Nephron (organoid): ENCODE measurements at regions not wholly inside any gene's neighbourhood (a gene's known extent, or its start where the extent isn't known, plus 50 kb on each side); places are given as distances from the start of the nearest gene placed in this dataset.

Experiments used
- H3K27ac Mint-ChIP-seq, 3 experiments: 2 replicates each; pipeline ENCODE4 v1.8.0; 2020; ENCODE audit warnings: mixed read lengths in 3 of 3, mild to moderate bottlenecking in 2 of 3, moderate library complexity in 1 of 3
- H3K27me3 Mint-ChIP-seq: 2 replicates; pipeline ENCODE4 v1.8.0; 2021; ENCODE audit warnings: low read depth, mild to moderate bottlenecking, moderate library complexity, mixed read lengths
- H3K36me3 Mint-ChIP-seq: 2 replicates; pipeline ENCODE4 v1.8.0; 2020; ENCODE audit warnings: low read depth, mixed read lengths
- H3K4me1 Mint-ChIP-seq: 2 replicates; pipeline ENCODE4 v1.8.0; 2020; ENCODE audit warnings: mixed read lengths
- H3K4me3 Mint-ChIP-seq, 3 experiments: 2 replicates each; pipeline ENCODE4 v1.8.0; 2020; ENCODE audit warnings: mild to moderate bottlenecking in 3 of 3, mixed read lengths in 3 of 3, moderate library complexity in 2 of 3
- H3K9me3 Mint-ChIP-seq: 2 replicates; pipeline ENCODE4 v1.8.0; 2020; ENCODE audit warnings: mixed read lengths
- TF ChIP-seq, protein P1 (sequence below), 3 experiments: fragments of 200-600 bp; sonication (generic); IDR thresholded peaks; one replicate each; pipeline ENCODE4 v1.5.0; 2021; ENCODE audit warnings: antibody characterized with exemption in 3 of 3; ENCODE audit not compliant: unreplicated experiment in 3 of 3

DNA sequence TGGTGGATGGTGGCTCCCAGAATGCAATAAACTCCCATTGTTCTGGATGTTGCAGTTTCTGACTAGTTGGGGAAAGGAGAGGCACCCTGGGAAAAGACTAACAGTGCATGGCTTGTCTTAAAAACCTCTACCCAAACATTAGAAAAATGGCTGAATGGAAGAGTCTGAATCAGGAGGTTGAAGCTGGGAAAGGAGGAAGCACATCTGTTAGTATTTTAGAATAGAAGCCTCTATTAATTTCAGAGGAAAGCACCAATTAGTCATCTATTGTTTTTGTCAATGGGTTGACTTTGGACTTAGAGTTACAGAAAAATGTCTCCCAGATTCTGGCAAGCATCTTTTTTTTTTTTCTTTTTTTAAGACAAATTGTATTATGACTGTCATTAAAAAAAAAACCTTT, 56.1 kb upstream of the ELMO1 start:
- no peaks in the 10 kb centered on the region for H3K4me1 Mint-ChIP-seq
- TF ChIP-seq, protein P1, sequence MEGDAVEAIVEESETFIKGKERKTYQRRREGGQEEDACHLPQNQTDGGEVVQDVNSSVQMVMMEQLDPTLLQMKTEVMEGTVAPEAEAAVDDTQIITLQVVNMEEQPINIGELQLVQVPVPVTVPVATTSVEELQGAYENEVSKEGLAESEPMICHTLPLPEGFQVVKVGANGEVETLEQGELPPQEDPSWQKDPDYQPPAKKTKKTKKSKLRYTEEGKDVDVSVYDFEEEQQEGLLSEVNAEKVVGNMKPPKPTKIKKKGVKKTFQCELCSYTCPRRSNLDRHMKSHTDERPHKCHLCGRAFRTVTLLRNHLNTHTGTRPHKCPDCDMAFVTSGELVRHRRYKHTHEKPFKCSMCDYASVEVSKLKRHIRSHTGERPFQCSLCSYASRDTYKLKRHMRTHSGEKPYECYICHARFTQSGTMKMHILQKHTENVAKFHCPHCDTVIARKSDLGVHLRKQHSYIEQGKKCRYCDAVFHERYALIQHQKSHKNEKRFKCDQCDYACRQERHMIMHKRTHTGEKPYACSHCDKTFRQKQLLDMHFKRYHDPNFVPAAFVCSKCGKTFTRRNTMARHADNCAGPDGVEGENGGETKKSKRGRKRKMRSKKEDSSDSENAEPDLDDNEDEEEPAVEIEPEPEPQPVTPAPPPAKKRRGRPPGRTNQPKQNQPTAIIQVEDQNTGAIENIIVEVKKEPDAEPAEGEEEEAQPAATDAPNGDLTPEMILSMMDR (IDR thresholded peaks at IDR 0.05; ENCODE audit: unreplicated experiment in 3 of 3): no peak
- H3K27me3 Mint-ChIP-seq: peaks cover 11% of the 10 kb centered on the region
- H3K4me3 Mint-ChIP-seq: no peak overlapping the region
- no peaks in the 10 kb centered on the region for H3K9me3 Mint-ChIP-seq
- H3K36me3 Mint-ChIP-seq: no peaks in the 10 kb centered on the region
- no peak overlapping the region for H3K27ac Mint-ChIP-seq

DNA sequence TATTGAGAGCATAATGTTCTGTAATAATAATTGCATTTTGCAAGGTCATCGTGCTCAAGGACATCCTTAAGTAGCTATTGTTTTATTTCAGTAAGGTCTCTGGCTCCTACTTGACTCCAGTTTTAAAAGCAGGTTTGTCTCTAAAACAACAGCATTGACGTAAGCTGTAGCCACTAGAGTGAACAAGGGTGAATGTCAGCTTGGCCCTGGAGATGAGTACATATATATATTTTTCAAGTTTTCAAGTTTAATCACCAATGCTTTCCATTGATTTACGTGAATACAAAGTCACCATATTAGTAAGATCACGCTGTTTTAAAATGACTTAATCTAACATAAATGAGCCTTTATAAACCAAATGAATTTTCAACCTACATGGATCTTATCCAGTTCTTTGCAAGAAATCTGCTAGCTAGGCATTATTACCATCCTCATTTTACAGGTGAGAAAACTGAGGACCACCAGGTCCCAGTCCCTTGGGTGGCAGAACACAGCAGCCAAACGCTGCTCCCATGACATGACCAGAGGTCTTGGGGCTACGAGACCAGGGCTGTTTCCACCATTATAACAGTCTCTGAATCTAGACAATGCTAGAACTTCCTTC, 57.2 kb upstream of the ELMO1 start:
- TF ChIP-seq, protein P1 (IDR thresholded peaks at IDR 0.05; ENCODE audit: unreplicated experiment in 3 of 3): no peak
- Mint-ChIP-seq H3K27me3 (peaks cover 16% of the 10 kb centered on the region), H3K36me3 (no peaks in the 10 kb centered on the region), H3K4me3 (no peak overlapping the region), H3K27ac (no peak overlapping the region), H3K9me3 (no peaks in the 10 kb centered on the region), H3K4me1 (no peaks in the 10 kb centered on the region)

DNA sequence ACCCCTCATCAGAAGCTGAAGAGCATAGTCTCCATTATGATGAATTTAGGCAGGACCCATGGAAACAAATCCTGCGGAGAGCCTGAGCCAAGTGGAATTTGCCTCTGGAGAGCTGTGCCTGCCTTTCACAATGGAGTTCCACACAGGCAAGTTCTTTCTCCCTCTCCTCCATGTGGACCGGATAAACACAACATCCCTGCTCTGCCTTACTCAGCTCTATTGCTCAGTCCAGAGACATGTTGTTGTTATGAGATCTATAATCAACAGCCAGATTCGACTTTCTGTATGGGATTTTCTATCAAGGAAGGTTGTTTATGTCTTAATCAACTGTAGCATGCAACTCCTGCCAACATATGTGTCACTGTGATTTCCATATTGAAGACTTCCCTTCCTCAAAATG, 59.5 kb upstream of the ELMO1 start:
- peaks cover 16% of the 10 kb centered on the region for H3K27me3 Mint-ChIP-seq
- peaks cover 5% of the 10 kb centered on the region for H3K4me1 Mint-ChIP-seq
- H3K4me3 Mint-ChIP-seq: no peak overlapping the region
- no peak overlapping the region for H3K27ac Mint-ChIP-seq
- H3K36me3 Mint-ChIP-seq: no peaks in the 10 kb centered on the region
- TF ChIP-seq, protein P1 (IDR thresholded peaks at IDR 0.05; ENCODE audit: unreplicated experiment in 3 of 3): no peak
- H3K9me3 Mint-ChIP-seq: no peaks in the 10 kb centered on the region

GRCh38 chr7:37510043-37510634, 61.5 kb upstream of the ELMO1 start:
- H3K4me1 Mint-ChIP-seq: peaks cover 5% of the 10 kb centered on the region
- H3K9me3 Mint-ChIP-seq: no peaks in the 10 kb centered on the region
- H3K27me3 Mint-ChIP-seq: peaks cover 12% of the 10 kb centered on the region
- no peak overlapping the region for H3K4me3 Mint-ChIP-seq
- H3K36me3 Mint-ChIP-seq: no peaks in the 10 kb centered on the region
- TF ChIP-seq, protein P1 (IDR thresholded peaks at IDR 0.05; ENCODE audit: unreplicated experiment in 3 of 3): peak; percentile 29 to 47 (median 43)
- H3K27ac Mint-ChIP-seq: no peak overlapping the region

DNA sequence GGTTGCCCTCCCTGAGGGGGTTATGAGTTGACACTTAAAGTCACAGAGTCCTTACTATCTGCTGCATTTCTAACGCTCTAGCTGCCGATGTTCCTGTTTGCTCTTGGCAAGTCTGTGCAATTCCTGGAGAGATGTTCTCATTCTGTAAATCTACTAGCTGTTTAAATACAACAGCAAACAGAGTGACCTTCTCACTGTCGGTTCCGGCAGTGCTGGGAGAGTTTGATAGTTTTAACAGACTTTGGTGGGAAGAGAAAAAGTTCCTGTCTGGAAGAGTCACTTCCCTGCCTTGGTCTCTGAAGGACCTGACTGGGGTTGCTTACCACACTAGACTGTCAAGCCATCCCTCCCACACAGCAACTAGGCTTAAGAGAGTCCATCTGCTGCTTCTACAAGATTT, 63.3 kb upstream of the ELMO1 start:
- Mint-ChIP-seq H3K27ac (no peak overlapping the region), H3K9me3 (no peaks in the 10 kb centered on the region), H3K36me3 (no peaks in the 10 kb centered on the region), H3K27me3 (peaks cover 16% of the 10 kb centered on the region), H3K4me3 (no peak overlapping the region), H3K4me1 (peaks cover 5% of the 10 kb centered on the region)
- TF ChIP-seq, protein P1 (IDR thresholded peaks at IDR 0.05; ENCODE audit: unreplicated experiment in 3 of 3): no peak

- TF ChIP-seq, protein P1 (IDR thresholded peaks at IDR 0.05; ENCODE audit: unreplicated experiment in 3 of 3): no peak
- H3K27ac Mint-ChIP-seq: no peak overlapping the region
- no peak overlapping the region for H3K4me3 Mint-ChIP-seq
- H3K27me3 Mint-ChIP-seq: peaks cover 9% of the 10 kb centered on the region
- H3K9me3 Mint-ChIP-seq: no peaks in the 10 kb centered on the region
- peaks cover 5% of the 10 kb centered on the region for H3K4me1 Mint-ChIP-seq
- no peaks in the 10 kb centered on the region for H3K36me3 Mint-ChIP-seq
These were observed 65.8 kb upstream of the ELMO1 start for GRCh38 chr7:37514497-37514896.
